ENCODE measurements at regions not wholly inside any gene's neighbourhood (a gene's known extent, or its start where the extent isn't known, plus 50 kb on each side); places are given as distances from the start of the nearest gene placed in this dataset.
"Not testable (repeated sequence)": the region's sequence is repeated elsewhere in the genome, so short reads cannot be mapped to it uniquely, and the experiment has no call there.

GRCh38 chr20:41691443-41691842, 73.3 kb upstream of the CHD6 start:
- DNase-seq (ENCODE audit: insufficient read length, low spot score) = no peak
- FAIRE-seq = no peak

- FAIRE-seq = no peak
These were observed 72.5 kb upstream of the CHD6 start for GRCh38 chr20:41690702-41691101.

GRCh38 chr20:41686961-41687360, 68.8 kb upstream of the CHD6 start:
- FAIRE-seq (no peak), DNase-seq (ENCODE audit: insufficient read length, low spot score) (no peak)

More at GRCh38 chr20:41690702-41691101, 72.5 kb upstream of the CHD6 start:
- no peak for DNase-seq (ENCODE audit: insufficient read length, low spot score)

GRCh38 chr20:41685145-41685544, 67.0 kb upstream of the CHD6 start:
- DNase-seq (ENCODE audit: insufficient read length, low spot score); FAIRE-seq: not testable (repeated sequence)

- FAIRE-seq = no peak
- no peak for DNase-seq (ENCODE audit: insufficient read length, low spot score)
These were observed 60.6 kb upstream of the CHD6 start for GRCh38 chr20:41678799-41679198.

- FAIRE-seq (no peak), DNase-seq (ENCODE audit: insufficient read length, low spot score) (no peak)
These were observed 54.1 kb upstream of the CHD6 start for GRCh38 chr20:41672282-41672681.

GRCh38 chr20:41671143-41671542, 53.0 kb upstream of the CHD6 start:
- FAIRE-seq = no peak
- no peak for DNase-seq (ENCODE audit: insufficient read length, low spot score)

GRCh38 chr20:41670631-41671030, 52.5 kb upstream of the CHD6 start:
- DNase-seq (ENCODE audit: insufficient read length, low spot score) (no peak), FAIRE-seq (no peak)

- DNase-seq (ENCODE audit: insufficient read length, low spot score) (no peak), FAIRE-seq (no peak)
These were observed 51.6 kb upstream of the CHD6 start for GRCh38 chr20:41669708-41670263.

- FAIRE-seq = no peak
- DNase-seq (ENCODE audit: insufficient read length, low spot score) = no peak
These were observed 50.0 kb upstream of the CHD6 start for GRCh38 chr20:41668057-41668749.

Data from GM19239 (cell line).